ENCODE measurements at regions not wholly inside any gene's neighbourhood (a gene's known extent, or its start where the extent isn't known, plus 50 kb on each side); places are given as distances from the start of the nearest gene placed in this dataset.

GRCh38 chr5:1704676-1705075, 95.0 kb downstream of the MRPL36 start:
- ATAC-seq (no peak), DNase-seq (ENCODE audit: low read depth, low spot score) (no peak)
- TF ChIP-seq POLR2AphosphoS5 (IDR thresholded peaks at IDR 0.05; ENCODE audit: low read depth, low read length): no peak
- TF ChIP-seq, protein P1, sequence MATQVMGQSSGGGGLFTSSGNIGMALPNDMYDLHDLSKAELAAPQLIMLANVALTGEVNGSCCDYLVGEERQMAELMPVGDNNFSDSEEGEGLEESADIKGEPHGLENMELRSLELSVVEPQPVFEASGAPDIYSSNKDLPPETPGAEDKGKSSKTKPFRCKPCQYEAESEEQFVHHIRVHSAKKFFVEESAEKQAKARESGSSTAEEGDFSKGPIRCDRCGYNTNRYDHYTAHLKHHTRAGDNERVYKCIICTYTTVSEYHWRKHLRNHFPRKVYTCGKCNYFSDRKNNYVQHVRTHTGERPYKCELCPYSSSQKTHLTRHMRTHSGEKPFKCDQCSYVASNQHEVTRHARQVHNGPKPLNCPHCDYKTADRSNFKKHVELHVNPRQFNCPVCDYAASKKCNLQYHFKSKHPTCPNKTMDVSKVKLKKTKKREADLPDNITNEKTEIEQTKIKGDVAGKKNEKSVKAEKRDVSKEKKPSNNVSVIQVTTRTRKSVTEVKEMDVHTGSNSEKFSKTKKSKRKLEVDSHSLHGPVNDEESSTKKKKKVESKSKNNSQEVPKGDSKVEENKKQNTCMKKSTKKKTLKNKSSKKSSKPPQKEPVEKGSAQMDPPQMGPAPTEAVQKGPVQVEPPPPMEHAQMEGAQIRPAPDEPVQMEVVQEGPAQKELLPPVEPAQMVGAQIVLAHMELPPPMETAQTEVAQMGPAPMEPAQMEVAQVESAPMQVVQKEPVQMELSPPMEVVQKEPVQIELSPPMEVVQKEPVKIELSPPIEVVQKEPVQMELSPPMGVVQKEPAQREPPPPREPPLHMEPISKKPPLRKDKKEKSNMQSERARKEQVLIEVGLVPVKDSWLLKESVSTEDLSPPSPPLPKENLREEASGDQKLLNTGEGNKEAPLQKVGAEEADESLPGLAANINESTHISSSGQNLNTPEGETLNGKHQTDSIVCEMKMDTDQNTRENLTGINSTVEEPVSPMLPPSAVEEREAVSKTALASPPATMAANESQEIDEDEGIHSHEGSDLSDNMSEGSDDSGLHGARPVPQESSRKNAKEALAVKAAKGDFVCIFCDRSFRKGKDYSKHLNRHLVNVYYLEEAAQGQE (IDR thresholded peaks at IDR 0.05; ENCODE audit: insufficient read depth in 1 of 2, low read depth in 2 of 2, low read length in 1 of 2): no peak
- no peak for TF ChIP-seq SIN3A (IDR thresholded peaks at IDR 0.05; ENCODE audit: borderline replicate concordance, insufficient read depth, low read depth, low read length)
- TF ChIP-seq TCF7L2 (IDR thresholded peaks at IDR 0.05; ENCODE audit: low read depth, low read length): no peak
- Histone ChIP-seq H3K27ac (ENCODE audit: low read length) (no peak overlapping the region), H3K36me3 (ENCODE audit: control insufficient read depth, insufficient read depth, low read length) (no peaks in the 10 kb centered on the region), H3K4me3 (ENCODE audit: low read depth in 2 of 2, low read length in 2 of 2) (no peak overlapping the region), H3K9me3 (ENCODE audit: control insufficient read depth, insufficient read depth, low read depth, low read length) (no peaks in the 10 kb centered on the region), H3K4me1 (ENCODE audit: control insufficient read depth, insufficient read depth, low read length) (no peaks in the 10 kb centered on the region), H3K27me3 (ENCODE audit: control insufficient read depth, insufficient read depth, low read length) (no peaks in the 10 kb centered on the region)
- in situ Hi-C loops (cut with HindIII; ENCODE audit: low pct_unique_long_range_greater_than_20kb, low sequenced_read_pairs) (no loop called here), intact Hi-C loops (cut with micrococcal nuclease; ENCODE audit: unreplicated experiment) (no loop called here)
- CTCF ChIA-PET: no interaction called here
- BruUV-seq (replicated peaks): no TSS peak
- POLR2A ChIA-PET: no interaction called here

DNA sequence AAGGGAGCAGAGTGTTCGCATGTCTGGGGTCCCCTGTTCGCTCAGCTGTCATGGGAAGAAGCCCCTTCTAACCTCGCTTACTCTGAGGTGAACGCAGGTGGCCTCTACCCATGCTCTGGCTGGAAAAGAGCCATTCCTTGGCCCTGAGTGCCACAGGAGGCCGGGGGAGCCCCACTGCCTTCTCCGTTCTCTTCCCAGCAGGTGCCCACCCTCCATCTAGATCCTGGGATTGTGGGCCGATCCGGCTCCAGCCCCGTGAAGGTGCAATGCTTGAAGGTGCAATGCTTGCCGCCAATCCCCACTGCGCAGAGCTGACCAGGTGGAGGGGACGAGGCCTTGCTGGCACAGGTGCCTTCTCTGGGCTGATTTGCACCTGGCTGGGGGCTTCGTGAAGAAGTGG, 95.4 kb downstream of the MRPL36 start:
- Histone ChIP-seq H3K4me1 (ENCODE audit: control insufficient read depth, insufficient read depth, low read length) (no peaks in the 10 kb centered on the region), H3K36me3 (ENCODE audit: control insufficient read depth, insufficient read depth, low read length) (no peaks in the 10 kb centered on the region), H3K4me3 (ENCODE audit: low read depth in 2 of 2, low read length in 2 of 2) (no peak overlapping the region), H3K27me3 (ENCODE audit: control insufficient read depth, insufficient read depth, low read length) (no peaks in the 10 kb centered on the region), H3K27ac (ENCODE audit: low read length) (no peak overlapping the region), H3K9me3 (ENCODE audit: control insufficient read depth, insufficient read depth, low read depth, low read length) (no peaks in the 10 kb centered on the region)
- TF ChIP-seq POLR2AphosphoS5 (IDR thresholded peaks at IDR 0.05; ENCODE audit: low read depth, low read length) (no peak), SIN3A (IDR thresholded peaks at IDR 0.05; ENCODE audit: borderline replicate concordance, insufficient read depth, low read depth, low read length) (no peak), TCF7L2 (IDR thresholded peaks at IDR 0.05; ENCODE audit: low read depth, low read length) (no peak), CTCF (IDR thresholded peaks at IDR 0.05) (no peak)
- TF ChIP-seq, protein P1 (IDR thresholded peaks at IDR 0.05; ENCODE audit: insufficient read depth in 1 of 2, low read depth in 2 of 2, low read length in 1 of 2): no peak
- POLR2A ChIA-PET: no interaction called here
- in situ Hi-C loops (cut with HindIII; ENCODE audit: low pct_unique_long_range_greater_than_20kb, low sequenced_read_pairs) (no loop called here), intact Hi-C loops (cut with micrococcal nuclease; ENCODE audit: unreplicated experiment) (no loop called here)
- ATAC-seq: no peak
- CTCF ChIA-PET: no interaction called here
- no peak for DNase-seq (ENCODE audit: low read depth, low spot score)
- BruUV-seq (replicated peaks): no TSS peak

Measured in Panc1 (cell line).